Thyroid gland (tissue), 4 donors: ENCODE measurements at regions not wholly inside any gene's neighbourhood (a gene's known extent, or its start where the extent isn't known, plus 50 kb on each side); places are given as distances from the start of the nearest gene placed in this dataset.

Experiments
- CTCF ChIP-seq, 6 experiments: fragments of 200-600 bp in 3 of 6; fragments of 450-650 bp in 3 of 6; sonication (generic) in 3 of 6; IDR thresholded peaks; one replicate each; pipeline ENCODE4 v1.5.1; 2016 to 2019; ENCODE audit warnings: antibody characterized with exemption in 6 of 6, mild to moderate bottlenecking in 2 of 6, inconsistent platforms in 1 of 6, moderate library complexity in 1 of 6
- POLR2A ChIP-seq, 2 donors: fragments of 450-650 bp; IDR thresholded peaks; one replicate each; pipeline ENCODE4 v1.6.1; 2017; ENCODE audit warnings: antibody characterized with exemption in 2 of 2, mild to moderate bottlenecking in 2 of 2, moderate library complexity in 1 of 2

GRCh38 chr16:54402873-54403272 is 116.3 kb upstream of the IRX3 start:
- TF ChIP-seq CTCF (IDR thresholded peaks at IDR 0.05) (no peak), POLR2A (IDR thresholded peaks at IDR 0.05) (no peak)
